Vagina (tissue), 2 donors: ENCODE measurements at regions not wholly inside any gene's neighbourhood (a gene's known extent, or its start where the extent isn't known, plus 50 kb on each side); places are given as distances from the start of the nearest gene placed in this dataset.

Source experiments
- DNase-seq, 2 donors: peaks; one replicate each; pipeline ENCODE4 v3.0.0-alpha.2; 2017; ENCODE audit errors: extremely low spot score in 2 of 2
- H3K27ac ChIP-seq: fragments of 200-600 bp; sonication (generic); one replicate; pipeline ENCODE4 v1.5.1; 2019
- H3K27me3 ChIP-seq: fragments of 200-600 bp; sonication (generic); one replicate; pipeline ENCODE4 v1.5.1; 2019
- H3K36me3 ChIP-seq, 2 donors: fragments of 200-600 bp; sonication (generic); one replicate each; pipeline ENCODE4 v1.5.1; 2017 to 2019
- H3K4me1 ChIP-seq: fragments of 200-600 bp; sonication (generic); one replicate; pipeline ENCODE4 v1.5.1; 2019
- H3K4me3 ChIP-seq, 2 donors: fragments of 200-600 bp; sonication (generic); 1 replicate in 1 of 2; 2 replicates in 1 of 2; pipeline ENCODE4 v1.5.1; 2016 to 2019
- H3K9me3 ChIP-seq: fragments of 200-600 bp; sonication (generic); one replicate; pipeline ENCODE4 v1.5.1; 2019
- CTCF ChIP-seq, 3 experiments: fragments of 450-650 bp in 2 of 3; fragments of 200-600 bp in 1 of 3; sonication (generic) in 1 of 3; IDR thresholded peaks; one replicate each; pipeline ENCODE4 v1.5.1; 2017 to 2019; ENCODE audit warnings: antibody characterized with exemption in 3 of 3, mild to moderate bottlenecking in 2 of 3, moderate library complexity in 2 of 3
- POLR2A ChIP-seq, 2 donors: fragments of 450-650 bp; IDR thresholded peaks; one replicate each; pipeline ENCODE4 v1.6.1; 2017; ENCODE audit warnings: antibody characterized with exemption in 2 of 2, mild to moderate bottlenecking in 2 of 2, moderate library complexity in 2 of 2
- POLR2AphosphoS5 ChIP-seq, 2 donors: sonication (generic); formaldehyde crosslinking; IDR thresholded peaks; one replicate each; pipeline ENCODE4 v1.9.0; 2017; ENCODE audit warnings: antibody characterized with exemption in 2 of 2, mild to moderate bottlenecking in 2 of 2, low read depth in 1 of 2; ENCODE audit not compliant: insufficient read depth in 1 of 2
- intact Hi-C: fragments of 100-400 bp; cut with DNase I; formaldehyde crosslinking; loops from one replicate; pipeline ENCODE4 v1.15.1; 2023

GRCh38 chr18:22257022-22257543 is 87.7 kb downstream of the GATA6 start:
- TF ChIP-seq POLR2A (IDR thresholded peaks at IDR 0.05) (no peak), POLR2AphosphoS5 (IDR thresholded peaks at IDR 0.05; ENCODE audit: insufficient read depth in 1 of 2, low read depth in 1 of 2) (no peak), CTCF (IDR thresholded peaks at IDR 0.05) (no peak)
- intact Hi-C loops = no loop called here
- Histone ChIP-seq H3K4me1 (no peaks in the 10 kb centered on the region), H3K27me3 (no peaks in the 10 kb centered on the region), H3K9me3 (no peaks in the 10 kb centered on the region), H3K27ac (no peak overlapping the region), H3K4me3 (no peak overlapping the region), H3K36me3 (no peaks in the 10 kb centered on the region)
- DNase-seq = no peak

DNA sequence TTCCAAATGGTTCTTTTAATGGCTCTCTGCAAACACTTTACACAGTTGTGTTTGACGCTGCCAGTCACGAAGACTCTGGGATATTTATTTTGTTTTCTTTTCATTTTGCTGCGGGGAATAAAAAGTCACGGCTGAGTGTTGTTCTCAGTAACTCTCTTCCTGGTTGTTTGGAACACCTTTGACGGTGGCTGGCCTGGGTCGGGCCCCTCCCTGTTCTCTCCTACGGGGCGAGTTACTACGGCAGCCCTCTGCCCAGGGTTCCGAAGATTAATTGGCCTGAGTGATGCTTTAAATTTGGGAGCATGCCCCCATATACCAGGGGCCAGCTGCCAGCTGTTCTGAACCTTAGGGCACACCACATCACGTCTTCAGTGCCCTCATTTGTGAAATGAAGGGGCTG is 84.7 kb downstream of the GATA6 start:
- TF ChIP-seq CTCF (IDR thresholded peaks at IDR 0.05) (no peak), POLR2AphosphoS5 (IDR thresholded peaks at IDR 0.05; ENCODE audit: insufficient read depth in 1 of 2, low read depth in 1 of 2) (no peak), POLR2A (IDR thresholded peaks at IDR 0.05) (no peak)
- intact Hi-C loops = no loop called here
- DNase-seq = no peak
- H3K4me3 ChIP-seq = no peak overlapping the region
- H3K27ac ChIP-seq = no peak overlapping the region
- no peaks in the 10 kb centered on the region for H3K27me3 ChIP-seq
- H3K36me3 ChIP-seq = no peaks in the 10 kb centered on the region
- H3K9me3 ChIP-seq = no peaks in the 10 kb centered on the region
- H3K4me1 ChIP-seq = no peaks in the 10 kb centered on the region

DNA sequence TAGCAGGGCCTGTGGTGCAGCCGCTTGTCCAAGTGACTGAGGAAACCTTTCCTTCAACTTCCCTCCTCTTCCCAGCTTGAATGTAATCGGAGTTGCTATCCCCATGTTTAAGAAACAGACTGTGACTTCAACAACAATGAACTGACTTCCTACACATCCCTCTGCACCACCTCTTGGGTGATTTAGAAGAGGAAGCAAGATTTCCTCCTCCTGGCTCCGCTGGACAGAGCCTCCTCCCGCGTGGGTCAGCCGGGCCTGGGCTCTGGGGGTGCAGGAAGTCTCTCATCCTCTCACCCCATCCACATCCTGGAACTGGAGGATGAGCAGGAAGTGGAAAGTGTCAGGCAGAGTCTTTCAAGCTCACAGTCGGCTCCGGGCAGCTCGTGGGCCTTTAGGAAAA is 84.3 kb downstream of the GATA6 start:
- Histone ChIP-seq H3K27me3 (no peaks in the 10 kb centered on the region), H3K9me3 (no peaks in the 10 kb centered on the region), H3K27ac (no peak overlapping the region), H3K36me3 (no peaks in the 10 kb centered on the region), H3K4me3 (no peak overlapping the region), H3K4me1 (no peaks in the 10 kb centered on the region)
- DNase-seq = no peak
- TF ChIP-seq CTCF (IDR thresholded peaks at IDR 0.05) = no peak
- no peak for TF ChIP-seq POLR2AphosphoS5 (IDR thresholded peaks at IDR 0.05; ENCODE audit: insufficient read depth in 1 of 2, low read depth in 1 of 2)
- no peak for TF ChIP-seq POLR2A (IDR thresholded peaks at IDR 0.05)
- intact Hi-C loops = no loop called here

DNA sequence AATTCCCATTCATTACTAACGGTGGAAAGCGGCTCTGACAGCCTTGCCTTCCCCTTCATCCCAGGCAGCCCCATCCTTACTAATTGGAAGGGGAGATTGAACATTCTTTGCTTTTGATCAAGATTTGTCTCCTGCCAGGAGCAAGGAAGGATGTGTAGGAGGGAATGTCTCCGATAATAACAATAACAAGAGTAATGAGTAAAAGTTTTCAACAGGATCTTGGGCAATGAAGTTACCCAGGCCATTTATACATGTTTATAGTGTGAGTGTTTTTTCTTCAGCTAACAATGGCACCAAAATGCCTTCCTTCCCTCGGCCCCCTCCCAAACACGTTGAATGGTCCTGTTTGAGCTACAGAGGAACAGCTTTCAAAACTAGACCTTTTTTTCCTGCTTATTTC is 83.8 kb downstream of the GATA6 start:
- no peaks in the 10 kb centered on the region for H3K4me1 ChIP-seq
- no peak for TF ChIP-seq CTCF (IDR thresholded peaks at IDR 0.05)
- TF ChIP-seq POLR2A (IDR thresholded peaks at IDR 0.05) = no peak
- no peak for TF ChIP-seq POLR2AphosphoS5 (IDR thresholded peaks at IDR 0.05; ENCODE audit: insufficient read depth in 1 of 2, low read depth in 1 of 2)
- DNase-seq = no peak
- H3K9me3 ChIP-seq = no peaks in the 10 kb centered on the region
- H3K27me3 ChIP-seq = no peaks in the 10 kb centered on the region
- no peak overlapping the region for H3K4me3 ChIP-seq
- H3K27ac ChIP-seq = no peak overlapping the region
- intact Hi-C loops = no loop called here
- no peaks in the 10 kb centered on the region for H3K36me3 ChIP-seq
